SU-DHL-6 (cell line): ENCODE measurements at regions not wholly inside any gene's neighbourhood (a gene's known extent, or its start where the extent isn't known, plus 50 kb on each side); places are given as distances from the start of the nearest gene placed in this dataset.

Experiments
- EZH2phosphoT487 ChIP-seq: fragments of 200-600 bp; sonication (generic), shearing (Covaris generic); conservative IDR thresholded peaks from 2 replicates; pipeline ENCODE4 v1.6.1; 2018; ENCODE audit warnings: mild to moderate bottlenecking, antibody characterized with exemption, low read length, moderate library complexity, mixed read lengths
- TF ChIP-seq, protein P1 (sequence below): fragments of 200-600 bp; sonication (generic); IDR thresholded peaks from one replicate; pipeline ENCODE4 v1.5.1; 2017; ENCODE audit warnings: antibody characterized with exemption, mild to moderate bottlenecking, low read length, moderate library complexity; ENCODE audit not compliant: insufficient read depth, poor library complexity, severe bottlenecking

GRCh38 chr4:126777649-126778048 is 855.1 kb upstream of the INTU start:
- TF ChIP-seq, protein P1, sequence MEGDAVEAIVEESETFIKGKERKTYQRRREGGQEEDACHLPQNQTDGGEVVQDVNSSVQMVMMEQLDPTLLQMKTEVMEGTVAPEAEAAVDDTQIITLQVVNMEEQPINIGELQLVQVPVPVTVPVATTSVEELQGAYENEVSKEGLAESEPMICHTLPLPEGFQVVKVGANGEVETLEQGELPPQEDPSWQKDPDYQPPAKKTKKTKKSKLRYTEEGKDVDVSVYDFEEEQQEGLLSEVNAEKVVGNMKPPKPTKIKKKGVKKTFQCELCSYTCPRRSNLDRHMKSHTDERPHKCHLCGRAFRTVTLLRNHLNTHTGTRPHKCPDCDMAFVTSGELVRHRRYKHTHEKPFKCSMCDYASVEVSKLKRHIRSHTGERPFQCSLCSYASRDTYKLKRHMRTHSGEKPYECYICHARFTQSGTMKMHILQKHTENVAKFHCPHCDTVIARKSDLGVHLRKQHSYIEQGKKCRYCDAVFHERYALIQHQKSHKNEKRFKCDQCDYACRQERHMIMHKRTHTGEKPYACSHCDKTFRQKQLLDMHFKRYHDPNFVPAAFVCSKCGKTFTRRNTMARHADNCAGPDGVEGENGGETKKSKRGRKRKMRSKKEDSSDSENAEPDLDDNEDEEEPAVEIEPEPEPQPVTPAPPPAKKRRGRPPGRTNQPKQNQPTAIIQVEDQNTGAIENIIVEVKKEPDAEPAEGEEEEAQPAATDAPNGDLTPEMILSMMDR, result no peak
- no peak for TF ChIP-seq EZH2phosphoT487
